ENCODE measurements at regions not wholly inside any gene's neighbourhood (a gene's known extent, or its start where the extent isn't known, plus 50 kb on each side); places are given as distances from the start of the nearest gene placed in this dataset.

DNA sequence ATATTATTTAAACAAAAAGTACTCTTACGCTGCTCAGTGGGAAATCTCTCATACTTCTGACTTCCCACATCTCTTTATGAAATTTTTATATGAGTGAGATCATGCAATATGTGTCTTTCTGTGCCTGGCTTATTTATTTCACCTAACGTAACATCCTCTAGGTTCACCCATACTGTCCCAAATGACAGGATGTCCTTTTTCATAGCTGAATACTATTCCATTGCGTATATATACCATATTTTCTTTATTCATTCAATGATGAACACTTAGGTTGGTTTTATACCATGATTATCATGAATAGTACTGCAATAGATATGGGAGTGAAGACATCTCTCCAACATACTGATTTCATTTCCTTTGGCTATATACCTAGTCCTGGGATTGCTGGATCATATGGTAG lies 57.8 kb upstream of the TPP2 start:
- TF ChIP-seq, protein P1, sequence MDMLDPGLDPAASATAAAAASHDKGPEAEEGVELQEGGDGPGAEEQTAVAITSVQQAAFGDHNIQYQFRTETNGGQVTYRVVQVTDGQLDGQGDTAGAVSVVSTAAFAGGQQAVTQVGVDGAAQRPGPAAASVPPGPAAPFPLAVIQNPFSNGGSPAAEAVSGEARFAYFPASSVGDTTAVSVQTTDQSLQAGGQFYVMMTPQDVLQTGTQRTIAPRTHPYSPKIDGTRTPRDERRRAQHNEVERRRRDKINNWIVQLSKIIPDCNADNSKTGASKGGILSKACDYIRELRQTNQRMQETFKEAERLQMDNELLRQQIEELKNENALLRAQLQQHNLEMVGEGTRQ (IDR thresholded peaks at IDR 0.05; ENCODE audit: borderline replicate concordance, low read depth, low read length) = no peak
- TF ChIP-seq, protein P2, sequence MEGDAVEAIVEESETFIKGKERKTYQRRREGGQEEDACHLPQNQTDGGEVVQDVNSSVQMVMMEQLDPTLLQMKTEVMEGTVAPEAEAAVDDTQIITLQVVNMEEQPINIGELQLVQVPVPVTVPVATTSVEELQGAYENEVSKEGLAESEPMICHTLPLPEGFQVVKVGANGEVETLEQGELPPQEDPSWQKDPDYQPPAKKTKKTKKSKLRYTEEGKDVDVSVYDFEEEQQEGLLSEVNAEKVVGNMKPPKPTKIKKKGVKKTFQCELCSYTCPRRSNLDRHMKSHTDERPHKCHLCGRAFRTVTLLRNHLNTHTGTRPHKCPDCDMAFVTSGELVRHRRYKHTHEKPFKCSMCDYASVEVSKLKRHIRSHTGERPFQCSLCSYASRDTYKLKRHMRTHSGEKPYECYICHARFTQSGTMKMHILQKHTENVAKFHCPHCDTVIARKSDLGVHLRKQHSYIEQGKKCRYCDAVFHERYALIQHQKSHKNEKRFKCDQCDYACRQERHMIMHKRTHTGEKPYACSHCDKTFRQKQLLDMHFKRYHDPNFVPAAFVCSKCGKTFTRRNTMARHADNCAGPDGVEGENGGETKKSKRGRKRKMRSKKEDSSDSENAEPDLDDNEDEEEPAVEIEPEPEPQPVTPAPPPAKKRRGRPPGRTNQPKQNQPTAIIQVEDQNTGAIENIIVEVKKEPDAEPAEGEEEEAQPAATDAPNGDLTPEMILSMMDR (IDR thresholded peaks at IDR 0.05) = no peak
